ENCODE measurements at regions not wholly inside any gene's neighbourhood (a gene's known extent, or its start where the extent isn't known, plus 50 kb on each side); places are given as distances from the start of the nearest gene placed in this dataset.
A peak's percentile ranks its signal among the peaks of the same experiment; 100 is the strongest.

GRCh38 chr7:95649546-95649945 is 53.2 kb upstream of the PDK4 start:
- H3K27ac ChIP-seq (ENCODE audit: low read depth in 1 of 3, low read length in 2 of 3) = no peak overlapping the region
- no peaks in the 10 kb centered on the region for H3K27me3 ChIP-seq (ENCODE audit: control insufficient read depth in 3 of 3, insufficient read depth in 3 of 3, low read length in 3 of 3)
- DNase-seq = no peak
- no peaks in the 10 kb centered on the region for H3K4me1 ChIP-seq (ENCODE audit: control insufficient read depth in 3 of 3, insufficient read depth in 2 of 3, low read depth in 1 of 3, low read length in 2 of 3)
- 57 to 63% (median 59%) methylated on average over 3 of the region's 3 CpGs for WGBS, 3 donors
- no peaks in the 10 kb centered on the region for H3K9me3 ChIP-seq (ENCODE audit: control insufficient read depth in 2 of 2, insufficient read depth in 1 of 2, low read depth in 1 of 2, low read length in 1 of 2)
- H3K36me3 ChIP-seq (ENCODE audit: control insufficient read depth in 3 of 3, insufficient read depth in 2 of 3, low read depth in 1 of 3, low read length in 3 of 3) = no peaks in the 10 kb centered on the region
- H3K4me3 ChIP-seq (ENCODE audit: low read depth in 1 of 3, low read length in 3 of 3) = no peak overlapping the region
- no peak for FAIRE-seq

GRCh38 chr7:95646350-95646749 is 50.0 kb upstream of the PDK4 start:
- DNase-seq (peak; percentile 71 to 76), FAIRE-seq (no peak)
- Histone ChIP-seq H3K27me3 (ENCODE audit: control insufficient read depth in 3 of 3, insufficient read depth in 3 of 3, low read length in 3 of 3) (no peaks in the 10 kb centered on the region), H3K4me3 (ENCODE audit: low read depth in 1 of 3, low read length in 3 of 3) (no peak overlapping the region), H3K9me3 (ENCODE audit: control insufficient read depth in 2 of 2, insufficient read depth in 1 of 2, low read depth in 1 of 2, low read length in 1 of 2) (no peaks in the 10 kb centered on the region), H3K4me1 (ENCODE audit: control insufficient read depth in 3 of 3, insufficient read depth in 2 of 3, low read depth in 1 of 3, low read length in 2 of 3) (no peaks in the 10 kb centered on the region), H3K36me3 (ENCODE audit: control insufficient read depth in 3 of 3, insufficient read depth in 2 of 3, low read depth in 1 of 3, low read length in 3 of 3) (no peaks in the 10 kb centered on the region), H3K27ac (ENCODE audit: low read depth in 1 of 3, low read length in 2 of 3) (no peak overlapping the region)
- 4 to 43% (median 42%) methylated on average over 1 of the region's 1 CpG for WGBS, 3 donors
